ENCODE measurements at regions not wholly inside any gene's neighbourhood (a gene's known extent, or its start where the extent isn't known, plus 50 kb on each side); places are given as distances from the start of the nearest gene placed in this dataset.
"Not testable (repeated sequence)": the region's sequence is repeated elsewhere in the genome, so short reads cannot be mapped to it uniquely, and the experiment has no call there.

DNA sequence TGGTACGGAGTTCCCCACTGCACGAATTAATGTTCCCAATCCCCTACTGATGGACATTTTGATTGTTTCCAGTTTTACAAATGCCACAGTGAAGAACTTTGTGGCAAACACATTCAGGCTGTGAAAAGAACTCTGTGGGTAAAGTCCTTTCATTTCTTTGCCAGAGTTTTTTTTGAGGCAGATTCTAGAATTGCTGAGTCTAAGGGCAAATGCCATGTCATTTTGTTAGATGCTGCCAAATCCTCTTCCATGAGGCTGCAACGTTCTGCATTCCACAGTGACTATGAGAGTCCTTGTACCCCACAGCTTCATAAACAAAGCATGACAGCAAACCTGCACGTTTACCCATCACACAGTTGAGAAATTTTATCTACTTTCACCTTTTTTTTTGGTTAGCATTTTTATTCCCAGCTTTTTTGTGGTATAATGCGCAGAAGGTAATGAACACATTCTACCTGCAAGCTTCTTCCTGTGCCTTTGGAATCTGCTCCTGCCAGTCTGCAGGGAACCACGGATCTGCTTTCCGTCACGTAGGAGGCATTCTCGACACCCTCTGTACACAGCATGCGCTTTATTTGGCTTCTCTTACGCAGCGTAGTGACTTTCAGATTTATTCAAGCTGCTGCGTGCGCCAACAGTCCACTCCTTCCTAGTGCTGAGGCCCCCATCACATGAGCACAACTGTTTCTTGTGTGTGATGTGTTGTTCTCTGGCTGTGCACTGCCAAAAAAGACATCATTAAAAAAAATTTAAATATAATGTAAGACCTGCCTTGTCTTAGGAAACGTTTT lies 51.2 kb upstream of the TNK2 start:
- peaks cover 34% of the 10 kb centered on the region for H3K36me3 ChIP-seq (ENCODE audit: insufficient read depth, insufficient read length, low read length)
- H3K27me3 ChIP-seq (ENCODE audit: insufficient read depth, insufficient read length); H3K4me3 ChIP-seq (ENCODE audit: insufficient read length, low read depth); H3K9ac ChIP-seq (ENCODE audit: insufficient read length, low read depth); DNase-seq (ENCODE audit: low read depth, low spot score); H3K4me1 ChIP-seq (ENCODE audit: insufficient read depth, insufficient read length): not testable (repeated sequence)
- H3K9me3 ChIP-seq (ENCODE audit: insufficient read depth, low read length) = peaks cover 15% of the 10 kb centered on the region; the same call in 1 of the 2 replicates

GRCh38 chr3:195958736-195959135 lies 50.4 kb upstream of the TNK2 start:
- not testable (repeated sequence) for H3K9ac ChIP-seq (ENCODE audit: insufficient read length, low read depth); DNase-seq (ENCODE audit: low read depth, low spot score); H3K4me1 ChIP-seq (ENCODE audit: insufficient read depth, insufficient read length); H3K27me3 ChIP-seq (ENCODE audit: insufficient read depth, insufficient read length); H3K4me3 ChIP-seq (ENCODE audit: insufficient read length, low read depth)
- H3K36me3 ChIP-seq (ENCODE audit: insufficient read depth, insufficient read length, low read length) = peaks cover 33% of the 10 kb centered on the region
- peaks cover 15% of the 10 kb centered on the region; the same call in 1 of the 2 replicates for H3K9me3 ChIP-seq (ENCODE audit: insufficient read depth, low read length)

Data from NT2/D1 (cell line).